Activated CD8-positive, alpha-beta memory T cell treated with anti-CD3 and anti-CD28 coated beads, Interleukin-2, amount 50 U/mL, for 4 hours (primary cell): ENCODE measurements at regions not wholly inside any gene's neighbourhood (a gene's known extent, or its start where the extent isn't known, plus 50 kb on each side); places are given as distances from the start of the nearest gene placed in this dataset.

Experiments used
- DNase-seq: peaks from one replicate; pipeline ENCODE4 v3.0.0-alpha.2; 2020

DNA sequence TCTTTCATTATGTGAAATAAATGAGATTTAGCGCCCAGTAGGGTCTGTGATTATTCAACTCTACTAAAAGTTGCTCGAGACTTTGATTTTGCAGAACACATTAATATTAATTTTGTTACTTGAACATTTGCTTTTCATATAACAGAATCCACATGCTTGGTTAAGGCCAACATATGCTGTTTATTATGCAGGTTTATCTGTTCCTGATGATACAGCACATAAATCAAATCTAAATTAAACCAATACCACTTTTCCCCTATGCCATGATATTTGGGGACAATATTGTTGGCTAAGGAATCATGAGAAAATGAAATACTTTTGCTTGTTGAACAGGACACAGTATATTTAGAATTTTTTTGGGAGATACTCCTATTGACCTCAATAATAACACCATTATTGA is 291.1 kb downstream of the USP25 start:
- no peak for DNase-seq

GRCh38 chr21:16022116-16022515 is 292.3 kb downstream of the USP25 start:
- DNase-seq: no peak

DNA sequence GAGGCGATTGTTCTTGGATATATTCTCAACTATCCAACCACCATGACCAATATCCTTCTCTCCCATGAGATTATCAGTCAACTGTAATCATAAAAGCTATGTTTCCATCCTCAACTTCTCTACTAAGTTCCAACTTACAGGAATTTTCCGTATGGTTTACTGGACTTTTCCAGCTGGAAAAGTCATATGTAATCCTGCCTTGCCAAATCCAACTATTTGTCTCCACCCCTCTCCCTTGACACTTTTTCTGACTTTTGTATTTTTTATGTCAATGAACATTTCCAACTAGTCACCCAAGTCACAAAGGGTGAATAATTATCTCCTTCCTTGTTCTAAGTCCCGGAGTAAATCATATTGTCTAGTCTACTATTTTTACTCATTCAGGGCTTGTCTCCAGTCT is 293.1 kb downstream of the USP25 start:
- DNase-seq: no peak

- no peak for DNase-seq
Observed at GRCh38 chr21:16028142-16028541, 298.4 kb downstream of the USP25 start.

GRCh38 chr21:16028941-16029464 is 299.2 kb downstream of the USP25 start:
- no peak for DNase-seq

- no peak for DNase-seq
Observed at GRCh38 chr21:16033193-16033592, 303.4 kb downstream of the USP25 start.

DNA sequence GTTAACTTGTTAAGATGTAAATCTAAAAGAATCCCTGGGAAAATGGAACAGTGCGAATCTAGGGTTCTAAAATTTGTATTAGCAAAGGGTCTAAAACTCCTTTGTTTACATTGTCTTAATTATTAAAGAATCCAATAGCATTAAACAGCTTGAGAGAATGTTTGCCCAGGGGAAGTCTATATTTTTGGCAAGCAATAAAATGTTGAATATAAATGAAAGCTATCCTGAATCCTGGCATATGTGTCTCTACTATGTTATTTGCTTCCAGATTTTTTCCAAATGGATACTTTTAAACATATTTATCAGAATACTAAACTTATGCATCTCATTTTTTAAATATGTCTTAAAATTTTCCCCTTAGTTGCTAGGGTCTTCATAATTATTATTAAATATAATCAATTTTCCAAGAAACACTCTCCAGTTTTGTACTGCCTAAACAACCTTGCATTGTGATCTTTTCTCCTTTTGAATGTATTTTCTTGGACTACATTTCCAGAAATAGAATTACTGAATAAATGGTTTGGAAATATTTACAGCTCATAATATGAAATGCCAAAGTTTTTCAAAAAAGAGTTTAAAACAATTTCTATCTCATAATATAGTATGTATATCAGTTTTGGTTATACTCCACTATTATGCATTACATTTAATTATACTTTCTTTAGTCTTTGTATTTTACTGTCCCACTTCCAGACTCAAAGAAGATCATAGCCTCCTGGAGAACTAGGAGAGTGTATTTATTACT is 304.8 kb downstream of the USP25 start:
- no peak for DNase-seq

GRCh38 chr21:16037421-16037955 is 307.7 kb downstream of the USP25 start:
- DNase-seq: no peak

GRCh38 chr21:16040601-16041000 is 310.8 kb downstream of the USP25 start:
- DNase-seq: no peak

- no peak for DNase-seq
Observed at GRCh38 chr21:16044676-16045075, 314.9 kb downstream of the USP25 start.

GRCh38 chr21:16046656-16047330 is 317.0 kb downstream of the USP25 start:
- no peak for DNase-seq

GRCh38 chr21:16047904-16048303 is 318.1 kb downstream of the USP25 start:
- no peak for DNase-seq

DNA sequence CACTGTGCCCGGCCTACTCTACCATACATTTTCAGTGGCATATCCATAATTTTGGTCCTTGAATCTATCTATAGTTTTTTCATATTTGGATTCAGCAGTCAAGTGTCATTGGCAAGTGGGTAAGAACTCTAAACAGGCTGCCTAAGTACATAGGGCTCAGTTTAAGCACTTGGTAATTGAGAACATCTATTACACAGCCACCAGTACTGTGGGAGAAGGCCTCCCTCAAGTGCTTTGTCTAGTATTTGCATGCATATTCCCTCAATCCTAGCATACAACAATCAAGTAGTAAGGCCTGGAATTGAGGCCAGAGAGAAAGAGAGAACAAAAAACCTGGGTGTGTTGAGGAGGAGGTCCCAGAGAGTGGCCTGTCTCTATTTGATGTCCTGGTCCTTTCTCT is 325.2 kb downstream of the USP25 start:
- no peak for DNase-seq

- no peak for DNase-seq
Observed at GRCh38 chr21:16058896-16059295, 329.1 kb downstream of the USP25 start.

DNA sequence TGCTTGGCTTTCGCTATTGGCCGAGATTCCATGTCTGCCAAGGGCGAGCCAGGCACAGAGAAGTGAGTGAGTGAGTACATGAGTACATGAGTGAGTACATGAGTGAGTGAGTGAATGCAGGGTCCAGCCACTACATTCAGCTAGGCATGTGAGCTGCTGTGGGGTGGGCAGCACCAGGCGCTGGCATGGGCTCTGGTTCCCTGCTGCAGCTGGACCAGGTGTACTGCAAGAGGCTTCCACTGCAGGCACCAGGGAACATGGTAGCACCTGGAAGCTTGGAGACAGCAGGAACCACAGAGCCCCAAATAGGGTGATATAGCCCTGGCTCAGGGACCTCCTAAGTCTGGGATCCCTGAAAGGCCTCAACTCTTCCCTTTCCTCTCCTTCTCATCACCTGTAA is 330.2 kb downstream of the USP25 start:
- no peak for DNase-seq

GRCh38 chr21:16061194-16061593 is 331.4 kb downstream of the USP25 start:
- DNase-seq: no peak

- no peak for DNase-seq
Observed at GRCh38 chr21:16069178-16070112, 339.7 kb downstream of the USP25 start.

DNA sequence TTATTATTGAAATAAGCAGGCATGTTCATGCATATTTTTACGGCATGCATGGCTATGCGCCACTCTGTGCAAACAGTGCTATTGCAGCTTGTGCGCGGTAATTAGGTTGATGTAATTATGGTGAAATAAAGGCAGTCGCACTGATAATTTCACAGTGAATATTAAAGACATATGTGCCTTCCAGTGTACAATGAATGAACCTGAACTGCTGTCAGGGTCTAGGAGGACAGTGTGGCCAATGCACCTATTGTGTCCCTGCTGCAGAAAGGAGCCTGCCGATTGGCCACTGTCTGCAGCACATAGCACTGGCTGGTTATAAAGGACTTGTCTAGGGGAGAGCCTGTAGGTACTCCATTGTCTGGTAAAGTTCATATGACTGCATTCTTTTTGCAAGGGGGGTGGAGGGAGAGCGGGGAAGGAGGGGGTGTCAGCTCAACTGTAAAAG is 340.4 kb downstream of the USP25 start:
- no peak for DNase-seq

- DNase-seq: no peak
Observed at GRCh38 chr21:16071092-16071491, 341.3 kb downstream of the USP25 start.

- DNase-seq: no peak
Observed at GRCh38 chr21:16071761-16072160, 342.0 kb downstream of the USP25 start.

GRCh38 chr21:16072221-16072620 is 342.4 kb downstream of the USP25 start:
- DNase-seq: no peak

DNA sequence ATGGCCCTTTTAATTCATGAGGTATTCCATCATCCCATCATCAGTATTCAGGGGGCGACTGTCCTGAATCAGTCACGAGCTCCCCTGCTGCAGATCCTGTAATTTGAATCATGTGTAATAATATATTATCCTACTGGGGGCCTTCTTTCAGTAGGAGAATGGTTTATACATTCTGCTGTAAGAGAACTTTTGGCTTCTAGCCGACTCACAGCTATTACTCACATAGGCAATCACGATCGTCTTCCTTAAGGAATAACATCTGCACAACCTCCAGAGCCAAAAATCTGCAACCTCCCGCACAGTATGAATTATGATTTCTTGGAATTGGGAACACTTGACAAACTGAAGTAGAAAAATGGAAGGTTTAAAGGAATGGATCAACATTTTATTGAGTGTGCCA is 343.0 kb downstream of the USP25 start:
- DNase-seq: no peak

GRCh38 chr21:16073586-16073985 is 343.8 kb downstream of the USP25 start:
- DNase-seq: no peak
